ENCODE measurements at regions not wholly inside any gene's neighbourhood (a gene's known extent, or its start where the extent isn't known, plus 50 kb on each side); places are given as distances from the start of the nearest gene placed in this dataset.

GRCh38 chr7:84337429-84337828 lies 142.8 kb upstream of the SEMA3A start:
- DNase-seq, result no peak
- H3K27me3 Mint-ChIP-seq (ENCODE audit: insufficient read depth), result no peaks in the 10 kb centered on the region
- no peak overlapping the region for H3K4me3 Mint-ChIP-seq
- H3K4me1 Mint-ChIP-seq (ENCODE audit: low read depth), result peaks cover 22% of the 10 kb centered on the region
- TF ChIP-seq CTCF (IDR thresholded peaks at IDR 0.05), result no peak
- no peaks in the 10 kb centered on the region for H3K36me3 Mint-ChIP-seq (ENCODE audit: low read depth)
- no peaks in the 10 kb centered on the region for H3K9me3 Mint-ChIP-seq
- H3K27ac Mint-ChIP-seq, result no peak overlapping the region

- no peak overlapping the region for H3K27ac Mint-ChIP-seq
- no peaks in the 10 kb centered on the region for H3K9me3 Mint-ChIP-seq
- H3K27me3 Mint-ChIP-seq (ENCODE audit: insufficient read depth), result no peaks in the 10 kb centered on the region
- peaks cover 22% of the 10 kb centered on the region for H3K4me1 Mint-ChIP-seq (ENCODE audit: low read depth)
- H3K4me3 Mint-ChIP-seq, result no peak overlapping the region
- no peak for TF ChIP-seq CTCF (IDR thresholded peaks at IDR 0.05)
- 0 out of 2 replicates have a peak, but pooled peaks cover under 1% of the 10 kb centered on the region for H3K36me3 Mint-ChIP-seq (ENCODE audit: low read depth)
- no peak for DNase-seq
These were observed 142.2 kb upstream of the SEMA3A start for GRCh38 chr7:84336766-84337165.

GRCh38 chr7:84336303-84336702 lies 141.7 kb upstream of the SEMA3A start:
- no peak overlapping the region for H3K27ac Mint-ChIP-seq
- no peak for DNase-seq
- H3K36me3 Mint-ChIP-seq (ENCODE audit: low read depth), result peaks cover 5% of the 10 kb centered on the region; the same call in 1 of the 2 replicates

GRCh38 chr7:84331616-84332015 lies 137.0 kb upstream of the SEMA3A start:
- Mint-ChIP-seq H3K4me1 (ENCODE audit: low read depth) (peaks cover 24% of the 10 kb centered on the region), H3K9me3 (no peaks in the 10 kb centered on the region), H3K27ac (no peak overlapping the region), H3K4me3 (no peak overlapping the region), H3K27me3 (ENCODE audit: insufficient read depth) (no peaks in the 10 kb centered on the region), H3K36me3 (ENCODE audit: low read depth) (peaks cover 5% of the 10 kb centered on the region; the same call in 1 of the 2 replicates)
- TF ChIP-seq CTCF (IDR thresholded peaks at IDR 0.05), result no peak
- DNase-seq, result no peak

More at GRCh38 chr7:84336303-84336702, 141.7 kb upstream of the SEMA3A start:
- no peak for TF ChIP-seq CTCF (IDR thresholded peaks at IDR 0.05)
- H3K4me1 Mint-ChIP-seq (ENCODE audit: low read depth), result peaks cover 22% of the 10 kb centered on the region
- H3K4me3 Mint-ChIP-seq, result no peak overlapping the region
- H3K27me3 Mint-ChIP-seq (ENCODE audit: insufficient read depth), result no peaks in the 10 kb centered on the region
- no peaks in the 10 kb centered on the region for H3K9me3 Mint-ChIP-seq

- peaks cover 16% of the 10 kb centered on the region; the same call in 1 of the 2 replicates for H3K4me1 Mint-ChIP-seq (ENCODE audit: low read depth)
- H3K27me3 Mint-ChIP-seq (ENCODE audit: insufficient read depth), result peaks cover 2% of the 10 kb centered on the region; the same call in 1 of the 2 replicates
- TF ChIP-seq CTCF (IDR thresholded peaks at IDR 0.05), result no peak
- H3K36me3 Mint-ChIP-seq (ENCODE audit: low read depth), result peaks cover 5% of the 10 kb centered on the region; the same call in 1 of the 2 replicates
- no peak overlapping the region for H3K27ac Mint-ChIP-seq
- DNase-seq, result no peak
- no peaks in the 10 kb centered on the region for H3K9me3 Mint-ChIP-seq
- no peak overlapping the region for H3K4me3 Mint-ChIP-seq
These were observed 134.0 kb upstream of the SEMA3A start for GRCh38 chr7:84328571-84328970.

Data from HFFc6 (cell line).